ENCODE measurements at regions not wholly inside any gene's neighbourhood (a gene's known extent, or its start where the extent isn't known, plus 50 kb on each side); places are given as distances from the start of the nearest gene placed in this dataset.

DNA sequence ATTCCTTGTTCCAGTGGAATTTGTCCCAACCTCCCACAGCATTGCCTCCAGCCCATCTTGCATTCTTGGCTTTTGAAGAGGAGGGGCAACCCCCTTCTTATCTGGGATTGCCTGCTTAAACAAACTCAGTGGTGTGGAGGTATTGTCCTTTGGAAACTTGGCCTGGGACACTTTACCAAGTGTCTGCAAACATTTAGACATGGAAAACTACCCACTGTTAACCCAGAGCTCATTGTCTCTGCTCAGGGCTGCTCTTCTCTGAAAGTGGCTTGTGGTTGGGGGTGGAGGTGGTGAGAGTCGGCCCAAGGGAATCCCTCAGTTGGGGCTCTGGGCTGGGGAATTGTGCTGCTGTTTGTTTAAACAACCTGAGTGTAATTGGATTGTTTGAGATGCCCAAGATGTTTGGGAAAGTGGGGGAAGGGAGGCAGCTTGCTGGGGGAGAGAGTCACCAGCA is 178.3 kb upstream of the GATA6 start:
- no peak for DNase-seq (ENCODE audit: low read depth in 4 of 6, low spot score in 6 of 6)
- WGBS (ENCODE audit: insufficient coverage): 5% methylated on average over 1 of the region's 1 CpG
- H3K27ac ChIP-seq (ENCODE audit: low read depth, low read length): no peak overlapping the region

GRCh38 chr18:21991886-21992285 is 177.5 kb upstream of the GATA6 start:
- 100% methylated on average over 4 of the region's 6 CpGs for WGBS (ENCODE audit: insufficient coverage)
- Histone ChIP-seq H3K36me3 (ENCODE audit: control insufficient read depth, insufficient read depth, low read length) (no peaks in the 10 kb centered on the region), H3K27me3 (ENCODE audit: control insufficient read depth, insufficient read depth, low read length) (no peaks in the 10 kb centered on the region), H3K4me3 (ENCODE audit: low read depth, low read length) (no peak overlapping the region), H3K9me3 (ENCODE audit: control insufficient read depth, insufficient read depth, low read length) (no peaks in the 10 kb centered on the region), H3K27ac (ENCODE audit: low read depth, low read length) (no peak overlapping the region), H3K4me1 (ENCODE audit: control insufficient read depth, insufficient read depth, low read length) (peaks cover 5% of the 10 kb centered on the region)
- DNase-seq (ENCODE audit: low read depth in 4 of 6, low spot score in 6 of 6): no peak

More for the DNA sequence above, 178.3 kb upstream of the GATA6 start:
- no peaks in the 10 kb centered on the region for H3K36me3 ChIP-seq (ENCODE audit: control insufficient read depth, insufficient read depth, low read length)
- peaks cover 5% of the 10 kb centered on the region for H3K4me1 ChIP-seq (ENCODE audit: control insufficient read depth, insufficient read depth, low read length)
- no peaks in the 10 kb centered on the region for H3K9me3 ChIP-seq (ENCODE audit: control insufficient read depth, insufficient read depth, low read length)
- H3K27me3 ChIP-seq (ENCODE audit: control insufficient read depth, insufficient read depth, low read length): no peaks in the 10 kb centered on the region
- no peak overlapping the region for H3K4me3 ChIP-seq (ENCODE audit: low read depth, low read length)

- Histone ChIP-seq H3K27me3 (ENCODE audit: control insufficient read depth, insufficient read depth, low read length) (no peaks in the 10 kb centered on the region), H3K36me3 (ENCODE audit: control insufficient read depth, insufficient read depth, low read length) (no peaks in the 10 kb centered on the region), H3K4me1 (ENCODE audit: control insufficient read depth, insufficient read depth, low read length) (peaks cover 8% of the 10 kb centered on the region), H3K4me3 (ENCODE audit: low read depth, low read length) (no peak overlapping the region), H3K9me3 (ENCODE audit: control insufficient read depth, insufficient read depth, low read length) (no peaks in the 10 kb centered on the region), H3K27ac (ENCODE audit: low read depth, low read length) (no peak overlapping the region)
- DNase-seq (ENCODE audit: low read depth in 4 of 6, low spot score in 6 of 6): no peak
- WGBS (ENCODE audit: insufficient coverage): 95% methylated on average over 2 of the region's 3 CpGs
Measured at GRCh38 chr18:21996351-21996826, 173.0 kb upstream of the GATA6 start.

DNA sequence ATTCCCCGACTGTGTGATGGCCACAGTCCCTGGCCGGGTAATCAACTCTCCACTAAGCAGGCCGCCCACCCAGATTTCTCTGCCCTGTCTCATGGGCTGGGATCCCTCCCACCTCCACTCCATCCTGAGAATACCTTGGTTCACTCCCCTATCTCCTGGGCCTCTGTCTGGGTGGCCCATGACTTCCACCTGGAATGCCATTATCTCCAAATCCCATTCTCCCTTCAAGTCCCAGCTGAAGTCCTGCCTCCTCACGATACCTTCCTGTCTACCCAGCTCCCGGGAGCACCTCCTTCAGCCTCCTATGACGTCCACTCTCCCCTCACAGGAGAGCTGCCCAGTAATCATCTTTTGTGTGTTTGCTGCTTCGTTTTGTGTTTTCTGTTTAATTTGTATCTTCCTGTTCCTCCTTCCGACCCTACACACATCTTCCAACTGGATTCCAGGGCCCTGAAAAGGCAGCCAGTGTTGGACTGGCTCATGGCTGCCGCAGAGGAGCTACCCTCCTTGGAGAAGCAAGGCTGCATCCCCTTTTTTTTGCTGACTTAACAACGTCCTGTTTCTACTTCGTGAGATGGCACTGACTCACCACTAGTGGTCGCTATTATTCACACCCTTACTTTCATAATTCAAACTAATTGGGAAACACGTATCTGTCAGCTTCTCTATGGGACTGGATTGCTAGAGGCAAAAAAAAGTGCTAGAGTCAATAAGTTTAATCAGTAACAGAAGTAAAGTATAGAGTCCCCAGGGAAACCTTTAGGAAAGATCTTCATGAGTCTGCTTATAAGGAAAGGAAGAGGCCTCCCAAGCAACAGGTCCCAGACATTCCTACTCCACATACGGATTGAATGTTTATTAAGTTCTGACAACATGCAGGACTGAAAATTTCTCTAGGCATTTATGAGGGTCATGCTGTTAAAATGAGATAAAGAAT is 171.9 kb upstream of the GATA6 start:
- WGBS (ENCODE audit: insufficient coverage): 79% methylated on average over 8 of the region's 14 CpGs
- H3K4me1 ChIP-seq (ENCODE audit: control insufficient read depth, insufficient read depth, low read length): peaks cover 8% of the 10 kb centered on the region
- H3K27ac ChIP-seq (ENCODE audit: low read depth, low read length): no peak overlapping the region
- peak in 2 of 6 donors; percentile 16 to 27 for DNase-seq (ENCODE audit: low read depth in 4 of 6, low spot score in 6 of 6)
- H3K27me3 ChIP-seq (ENCODE audit: control insufficient read depth, insufficient read depth, low read length): no peaks in the 10 kb centered on the region
- no peaks in the 10 kb centered on the region for H3K36me3 ChIP-seq (ENCODE audit: control insufficient read depth, insufficient read depth, low read length)
- H3K4me3 ChIP-seq (ENCODE audit: low read depth, low read length): no peak overlapping the region
- no peaks in the 10 kb centered on the region for H3K9me3 ChIP-seq (ENCODE audit: control insufficient read depth, insufficient read depth, low read length)

DNA sequence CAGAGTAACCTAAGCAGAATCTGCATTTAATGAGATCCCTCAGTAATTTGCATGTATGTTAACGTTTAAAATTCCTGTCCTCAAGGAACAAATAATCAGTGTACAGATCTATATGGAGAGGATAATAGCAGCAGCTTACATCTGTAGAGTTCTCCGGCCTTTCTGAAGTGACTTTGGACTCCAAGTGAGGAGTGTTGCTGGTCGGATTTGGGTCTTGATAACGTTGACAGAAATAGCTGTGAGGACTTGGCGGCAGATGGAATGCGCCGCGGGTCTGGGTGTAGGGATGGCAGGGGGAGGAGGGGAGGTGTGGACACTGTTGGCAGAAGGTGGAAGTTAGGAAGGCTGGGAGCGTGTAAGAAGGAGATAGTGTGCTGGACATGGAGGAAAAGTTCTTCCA is 170.9 kb upstream of the GATA6 start:
- H3K27me3 ChIP-seq (ENCODE audit: control insufficient read depth, insufficient read depth, low read length): no peaks in the 10 kb centered on the region
- peaks cover 8% of the 10 kb centered on the region for H3K4me1 ChIP-seq (ENCODE audit: control insufficient read depth, insufficient read depth, low read length)
- H3K4me3 ChIP-seq (ENCODE audit: low read depth, low read length): no peak overlapping the region
- no peaks in the 10 kb centered on the region for H3K9me3 ChIP-seq (ENCODE audit: control insufficient read depth, insufficient read depth, low read length)
- no peak overlapping the region for H3K27ac ChIP-seq (ENCODE audit: low read depth, low read length)
- no peak for DNase-seq (ENCODE audit: low read depth in 4 of 6, low spot score in 6 of 6)
- WGBS (ENCODE audit: insufficient coverage): 69% methylated on average over 7 of the region's 9 CpGs
- H3K36me3 ChIP-seq (ENCODE audit: control insufficient read depth, insufficient read depth, low read length): no peaks in the 10 kb centered on the region

DNA sequence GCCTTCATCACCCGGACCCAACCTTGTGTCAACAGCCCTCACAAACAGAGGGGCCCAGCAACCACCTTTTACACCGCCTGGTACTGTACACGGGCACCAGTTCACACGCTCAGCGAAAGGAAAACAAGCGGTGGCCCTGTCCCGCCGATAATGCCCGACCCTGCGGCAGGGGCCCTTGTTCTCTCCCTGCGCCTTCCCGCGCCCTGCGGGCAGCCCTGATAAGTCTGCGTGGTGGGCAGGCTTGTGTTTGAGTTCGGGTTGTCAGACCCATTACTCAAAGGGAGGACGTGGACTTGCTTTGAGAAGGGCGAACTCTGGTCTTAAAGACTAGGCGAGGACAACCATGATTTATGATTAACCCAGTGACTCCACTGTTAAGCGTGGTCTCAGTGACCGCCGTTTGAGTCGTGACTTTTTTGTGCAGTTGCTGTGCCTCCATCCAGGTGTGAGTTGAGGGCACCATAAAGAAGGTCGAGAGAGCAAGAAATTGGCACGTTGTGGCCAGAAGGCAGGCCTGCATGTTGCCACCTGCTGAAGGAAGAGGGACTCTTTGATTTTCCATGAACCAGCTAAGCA is 167.4 kb upstream of the GATA6 start:
- no peak overlapping the region for H3K27ac ChIP-seq (ENCODE audit: low read depth, low read length)
- WGBS (ENCODE audit: insufficient coverage): 94% methylated on average over 25 of the region's 25 CpGs
- H3K9me3 ChIP-seq (ENCODE audit: control insufficient read depth, insufficient read depth, low read length): no peaks in the 10 kb centered on the region
- no peaks in the 10 kb centered on the region for H3K36me3 ChIP-seq (ENCODE audit: control insufficient read depth, insufficient read depth, low read length)
- H3K4me1 ChIP-seq (ENCODE audit: control insufficient read depth, insufficient read depth, low read length): peaks cover 6% of the 10 kb centered on the region
- no peak for DNase-seq (ENCODE audit: low read depth in 4 of 6, low spot score in 6 of 6)
- H3K4me3 ChIP-seq (ENCODE audit: low read depth, low read length): no peak overlapping the region
- no peaks in the 10 kb centered on the region for H3K27me3 ChIP-seq (ENCODE audit: control insufficient read depth, insufficient read depth, low read length)

GRCh38 chr18:22005191-22005841 is 164.1 kb upstream of the GATA6 start:
- DNase-seq (ENCODE audit: low read depth in 4 of 6, low spot score in 6 of 6): peak; percentile 52 to 89 (median 67)
- Histone ChIP-seq H3K27ac (ENCODE audit: low read depth, low read length) (peak overlapping the region; percentile 18), H3K27me3 (ENCODE audit: control insufficient read depth, insufficient read depth, low read length) (no peaks in the 10 kb centered on the region), H3K4me3 (ENCODE audit: low read depth, low read length) (no peak overlapping the region), H3K36me3 (ENCODE audit: control insufficient read depth, insufficient read depth, low read length) (no peaks in the 10 kb centered on the region), H3K9me3 (ENCODE audit: control insufficient read depth, insufficient read depth, low read length) (no peaks in the 10 kb centered on the region), H3K4me1 (ENCODE audit: control insufficient read depth, insufficient read depth, low read length) (peaks cover 3% of the 10 kb centered on the region)
- WGBS (ENCODE audit: insufficient coverage): 18% methylated on average over 3 of the region's 4 CpGs

GRCh38 chr18:22006458-22006857 is 162.9 kb upstream of the GATA6 start:
- H3K4me1 ChIP-seq (ENCODE audit: control insufficient read depth, insufficient read depth, low read length): peaks cover 3% of the 10 kb centered on the region
- no peaks in the 10 kb centered on the region for H3K36me3 ChIP-seq (ENCODE audit: control insufficient read depth, insufficient read depth, low read length)
- H3K27ac ChIP-seq (ENCODE audit: low read depth, low read length): no peak overlapping the region

DNA sequence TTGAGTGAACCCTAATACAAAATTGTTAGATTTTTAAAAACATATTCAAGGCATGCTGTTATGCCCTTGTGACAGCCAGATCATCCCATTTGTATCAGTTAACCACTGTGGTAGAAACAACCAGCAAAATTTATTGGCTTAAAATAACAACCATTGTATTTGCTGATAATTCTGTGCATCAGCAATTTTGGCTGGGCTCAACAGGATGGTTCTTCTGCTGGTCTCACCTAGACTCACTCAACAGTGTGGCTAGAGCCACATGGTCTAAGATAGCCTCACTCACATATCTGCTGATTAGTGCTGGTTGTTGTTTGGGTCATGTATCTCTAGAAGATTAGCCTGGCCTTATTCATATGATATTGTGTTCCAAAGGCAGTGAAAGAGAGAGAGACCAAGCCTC is 160.1 kb upstream of the GATA6 start:
- peaks cover 3% of the 10 kb centered on the region for H3K4me1 ChIP-seq (ENCODE audit: control insufficient read depth, insufficient read depth, low read length)
- no peaks in the 10 kb centered on the region for H3K9me3 ChIP-seq (ENCODE audit: control insufficient read depth, insufficient read depth, low read length)
- DNase-seq (ENCODE audit: low read depth in 4 of 6, low spot score in 6 of 6): no peak
- H3K4me3 ChIP-seq (ENCODE audit: low read depth, low read length): no peak overlapping the region
- no peak overlapping the region for H3K27ac ChIP-seq (ENCODE audit: low read depth, low read length)
- H3K27me3 ChIP-seq (ENCODE audit: control insufficient read depth, insufficient read depth, low read length): no peaks in the 10 kb centered on the region
- no peaks in the 10 kb centered on the region for H3K36me3 ChIP-seq (ENCODE audit: control insufficient read depth, insufficient read depth, low read length)

More at GRCh38 chr18:22006458-22006857, 162.9 kb upstream of the GATA6 start:
- WGBS (ENCODE audit: insufficient coverage): 86% methylated on average over 1 of the region's 2 CpGs
- H3K9me3 ChIP-seq (ENCODE audit: control insufficient read depth, insufficient read depth, low read length): no peaks in the 10 kb centered on the region
- H3K27me3 ChIP-seq (ENCODE audit: control insufficient read depth, insufficient read depth, low read length): no peaks in the 10 kb centered on the region
- DNase-seq (ENCODE audit: low read depth in 4 of 6, low spot score in 6 of 6): no peak
- H3K4me3 ChIP-seq (ENCODE audit: low read depth, low read length): no peak overlapping the region
